HepG2 (cell line): ENCODE measurements at regions not wholly inside any gene's neighbourhood (a gene's known extent, or its start where the extent isn't known, plus 50 kb on each side); places are given as distances from the start of the nearest gene placed in this dataset.

Source experiments
- ARID2 ChIP-seq: sonication (generic); formaldehyde crosslinking; IDR thresholded peaks from 2 replicates; pipeline ENCODE4 v1.8.1; 2022; ENCODE audit warnings: mild to moderate bottlenecking, missing genetic modification reagents, borderline replicate concordance
- EP300 ChIP-seq, 3 experiments: sonication (generic) in 1 of 3; formaldehyde crosslinking in 1 of 3; IDR thresholded peaks; 2 replicates each; pipeline versions ENCODE4 v1.5.1 to v1.6.1; 2011 to 2020; ENCODE audit warnings: low read depth in 2 of 3, low read length in 2 of 3, borderline replicate concordance in 1 of 3, improper control_type of control experiment in 1 of 3, mild to moderate bottlenecking in 1 of 3, missing genetic modification reagents in 1 of 3, moderate library complexity in 1 of 3
- HCFC1 ChIP-seq: fragments of 150-350 bp; IDR thresholded peaks from 2 replicates; pipeline ENCODE4 v1.6.1; 2014; ENCODE audit warnings: low read depth, low read length
- MTF1 ChIP-seq: sonication (generic); formaldehyde crosslinking; IDR thresholded peaks from 2 replicates; pipeline ENCODE4 v1.5.0; 2020; ENCODE audit warnings: missing genetic modification reagents
- REPIN1 ChIP-seq: sonication (generic); formaldehyde crosslinking; IDR thresholded peaks from 2 replicates; pipeline ENCODE4 v1.8.0; 2022; ENCODE audit warnings: missing genetic modification reagents, low read depth, mild to moderate bottlenecking, borderline replicate concordance
- TF ChIP-seq, protein P1 (sequence below): sonication (generic); formaldehyde crosslinking; IDR thresholded peaks from 2 replicates; pipeline ENCODE4 v1.4.0; 2020; ENCODE audit warnings: mild to moderate bottlenecking, missing genetic modification reagents

DNA sequence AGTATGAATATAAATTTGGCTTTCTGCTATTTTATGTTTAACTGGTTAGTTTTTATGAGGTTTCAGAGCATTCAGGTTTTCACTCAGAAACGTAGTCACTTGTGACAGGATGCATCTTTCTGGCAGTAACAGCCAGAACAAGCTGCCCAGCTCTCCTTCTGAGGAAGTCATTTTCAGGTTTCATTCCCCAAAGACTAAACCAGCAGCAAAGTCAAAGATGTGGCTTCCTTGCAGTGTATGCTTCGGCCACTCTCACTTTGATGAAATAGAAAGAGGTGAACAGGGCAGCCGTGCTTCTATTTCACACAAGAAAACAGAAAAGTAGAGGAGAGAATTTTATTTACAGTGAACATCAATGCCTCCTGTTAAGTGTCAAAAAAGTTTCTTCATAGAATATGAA, 469.1 kb downstream of the BTBD3 start:
- TF ChIP-seq REPIN1 (CRISPR knock-in tag) (no peak), HCFC1 (no peak), MTF1 (CRISPR knock-in tag) (no peak), EP300 (IDR thresholded peaks at IDR 0.05; ENCODE audit: low read depth in 2 of 2, low read length in 2 of 2) (no peak), EP300 (CRISPR knock-in tag; IDR thresholded peaks at IDR 0.05; ENCODE audit: borderline replicate concordance) (no peak), ARID2 (CRISPR knock-in tag) (no peak)
- TF ChIP-seq, protein P1, sequence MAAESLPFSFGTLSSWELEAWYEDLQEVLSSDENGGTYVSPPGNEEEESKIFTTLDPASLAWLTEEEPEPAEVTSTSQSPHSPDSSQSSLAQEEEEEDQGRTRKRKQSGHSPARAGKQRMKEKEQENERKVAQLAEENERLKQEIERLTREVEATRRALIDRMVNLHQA: no peak
